PC-3 (cell line): ENCODE measurements at regions not wholly inside any gene's neighbourhood (a gene's known extent, or its start where the extent isn't known, plus 50 kb on each side); places are given as distances from the start of the nearest gene placed in this dataset.

ENCODE experiments used
- ATAC-seq: fragments of 200-7000 bp; cut with Tn5 transposase; 2 replicates; pipeline ENCODE4 v1.9.1; 2020; ENCODE audit warnings: mild to moderate bottlenecking, moderate library complexity
- BruUV-seq: library from RNA; stranded (reverse); fragments of 400-500 nt; replicated peaks from 2 replicates; lab custom pipeline; 2021; lab: Mats Ljungman, UMichigan
- CTCF ChIA-PET: fragments of 300-600 bp; sonication (Branson Sonifier 250); formaldehyde crosslinking; loops from one replicate; lab custom pipeline; 2022; ENCODE audit warnings: antibody characterized with exemption; lab: Charles Lee
- POLR2A ChIA-PET: fragments of 300-600 bp; sonication (Branson Sonifier 250); formaldehyde crosslinking; loops from one replicate; lab custom pipeline; 2022; ENCODE audit warnings: antibody characterized with exemption; ENCODE audit not compliant: unreplicated experiment; lab: Charles Lee
- DNase-seq: peaks from one replicate; pipeline ENCODE4 v3.0.0-alpha.2; 2015
- H2AFZ ChIP-seq: fragments of 300-600 bp; sonication (generic); 2 replicates; pipeline ENCODE4 v1.6.0; 2016; ENCODE audit warnings: antibody characterized with exemption, low read length
- H3F3A ChIP-seq: fragments of 300-600 bp; sonication (generic); one replicate; pipeline ENCODE4 v1.6.0; 2017; ENCODE audit warnings: antibody characterized with exemption, low read length, control low read depth, mild to moderate bottlenecking; ENCODE audit not compliant: unreplicated experiment
- H3K27ac ChIP-seq: fragments of 300-600 bp; sonication (generic); 2 replicates; pipeline ENCODE4 v1.5.1; 2016; ENCODE audit warnings: mild to moderate bottlenecking, low read length
- H3K27me3 ChIP-seq: fragments of 300-600 bp; sonication (generic); 2 replicates; pipeline ENCODE4 v1.6.1; 2016; ENCODE audit warnings: low read length, mixed read lengths
- H3K36me3 ChIP-seq: fragments of 300-600 bp; sonication (generic); 2 replicates; pipeline ENCODE4 v1.6.1; 2016; ENCODE audit warnings: low read depth, mixed run types, low read length, mixed read lengths
- H3K4me1 ChIP-seq: fragments of 300-600 bp; sonication (generic); 2 replicates; pipeline ENCODE4 v1.5.1; 2016; ENCODE audit warnings: low read length; ENCODE audit not compliant: insufficient read depth
- H3K4me2 ChIP-seq: fragments of 300-600 bp; sonication (generic); 2 replicates; pipeline ENCODE4 v1.6.0; 2016; ENCODE audit warnings: low read length
- H3K4me3 ChIP-seq: fragments of 300-600 bp; sonication (generic); 2 replicates; pipeline ENCODE4 v1.5.1; 2016; ENCODE audit warnings: mild to moderate bottlenecking, low read length, mixed read lengths
- H3K79me2 ChIP-seq: fragments of 300-600 bp; sonication (generic); 2 replicates; pipeline ENCODE4 v1.6.1; 2017; ENCODE audit warnings: low read length, mixed read lengths
- H3K9ac ChIP-seq: fragments of 300-600 bp; sonication (generic); 2 replicates; pipeline ENCODE4 v1.6.0; 2016; ENCODE audit warnings: mild to moderate bottlenecking, low read length
- H3K9me2 ChIP-seq: fragments of 300-600 bp; sonication (generic); replicated peaks from 2 replicates; pipeline ENCODE4 v1.6.1; 2016; ENCODE audit warnings: mixed run types, low read length, mixed read lengths
- H3K9me3 ChIP-seq: fragments of 300-600 bp; sonication (generic); 2 replicates; pipeline ENCODE4 v1.6.1; 2016; ENCODE audit warnings: low read length, mixed read lengths
- H4K20me1 ChIP-seq: fragments of 300-600 bp; sonication (generic); 2 replicates; pipeline ENCODE4 v1.6.1; 2016; ENCODE audit warnings: low read length, mixed read lengths
- CTCF ChIP-seq: fragments of 300-600 bp; sonication (generic); conservative IDR thresholded peaks from 2 replicates; pipeline ENCODE4 v1.5.1; 2017; ENCODE audit warnings: antibody characterized with exemption, low read depth, mild to moderate bottlenecking, low read length
- EZH2 ChIP-seq: fragments of 300-600 bp; sonication (generic); IDR thresholded peaks from one replicate; pipeline ENCODE4 v1.6.1; 2017; ENCODE audit warnings: antibody characterized with exemption, mild to moderate bottlenecking, low read length; ENCODE audit not compliant: unreplicated experiment
- EZH2phosphoT487 ChIP-seq: fragments of 300-600 bp; sonication (generic); IDR thresholded peaks from 2 replicates; pipeline ENCODE4 v1.6.1; 2018; ENCODE audit warnings: mild to moderate bottlenecking, antibody characterized with exemption, low read length, borderline replicate concordance
- intact Hi-C: fragments of 100-400 bp; cut with micrococcal nuclease; formaldehyde crosslinking; loops from 2 replicates; pipeline ENCODE4 v1.9.0; 2023

GRCh38 chr6:170072246-170072645 lies 218.6 kb downstream of the DLL1 start:
- CTCF ChIA-PET = no interaction called here

GRCh38 chr6:170069611-170070010 lies 221.3 kb downstream of the DLL1 start:
- no peak overlapping the region for H3K4me2 ChIP-seq
- no peaks in the 10 kb centered on the region for H3K9me2 ChIP-seq
- no peak overlapping the region for H3K4me3 ChIP-seq
- H2AFZ ChIP-seq = no peak overlapping the region
- no peak overlapping the region for H3K9ac ChIP-seq
- no peaks in the 10 kb centered on the region for H3F3A ChIP-seq
- no peaks in the 10 kb centered on the region for H3K79me2 ChIP-seq
- ChIA-PET POLR2A (no interaction called here), CTCF (no interaction called here)
- DNase-seq = no peak
- H3K27ac ChIP-seq = no peak overlapping the region
- no peak for ATAC-seq
- TF ChIP-seq EZH2phosphoT487 = no peak
- TF ChIP-seq CTCF = no peak
- no peak for TF ChIP-seq EZH2
- intact Hi-C loops = no loop called here
- BruUV-seq = no TSS peak
- no peaks in the 10 kb centered on the region for H3K4me1 ChIP-seq
- H3K9me3 ChIP-seq = no peaks in the 10 kb centered on the region
- no peaks in the 10 kb centered on the region for H3K36me3 ChIP-seq
- H3K27me3 ChIP-seq = peaks cover 19% of the 10 kb centered on the region; the same call in 1 of the 2 replicates
- H4K20me1 ChIP-seq = no peaks in the 10 kb centered on the region

More at GRCh38 chr6:170072246-170072645, 218.6 kb downstream of the DLL1 start:
- no peaks in the 10 kb centered on the region for H3K9me2 ChIP-seq
- POLR2A ChIA-PET = no interaction called here
- H2AFZ ChIP-seq = no peak overlapping the region
- no peaks in the 10 kb centered on the region for H3K36me3 ChIP-seq
- TF ChIP-seq CTCF (no peak), EZH2phosphoT487 (no peak), EZH2 (no peak)
- H3K4me2 ChIP-seq = no peak overlapping the region
- H3K4me3 ChIP-seq = no peak overlapping the region
- H3K27me3 ChIP-seq = peaks cover 19% of the 10 kb centered on the region; the same call in 1 of the 2 replicates
- intact Hi-C loops = no loop called here
- ATAC-seq (no peak), DNase-seq (no peak)
- H4K20me1 ChIP-seq = no peaks in the 10 kb centered on the region
- H3K9ac ChIP-seq = no peak overlapping the region
- H3K4me1 ChIP-seq = no peaks in the 10 kb centered on the region
- H3K27ac ChIP-seq = no peak overlapping the region
- BruUV-seq = no TSS peak
- no peaks in the 10 kb centered on the region for H3K79me2 ChIP-seq
- H3F3A ChIP-seq = no peaks in the 10 kb centered on the region
- no peaks in the 10 kb centered on the region for H3K9me3 ChIP-seq

GRCh38 chr6:170068496-170068895 lies 222.4 kb downstream of the DLL1 start:
- no peaks in the 10 kb centered on the region for H3K79me2 ChIP-seq
- no peak for TF ChIP-seq CTCF
- no peak for TF ChIP-seq EZH2
- no peak for TF ChIP-seq EZH2phosphoT487
- ChIA-PET CTCF (no interaction called here), POLR2A (no interaction called here)
- no peak overlapping the region for H3K4me3 ChIP-seq
- no peaks in the 10 kb centered on the region for H4K20me1 ChIP-seq
- H3K27me3 ChIP-seq = peaks cover 19% of the 10 kb centered on the region; the same call in 1 of the 2 replicates
- H3K36me3 ChIP-seq = no peaks in the 10 kb centered on the region
- H3K9me3 ChIP-seq = no peaks in the 10 kb centered on the region
- no peak overlapping the region for H3K4me2 ChIP-seq
- no TSS peak for BruUV-seq
- no peaks in the 10 kb centered on the region for H3K4me1 ChIP-seq
- H3K9ac ChIP-seq = no peak overlapping the region
- ATAC-seq (no peak), DNase-seq (no peak)
- intact Hi-C loops = no loop called here
- no peak overlapping the region for H2AFZ ChIP-seq
- no peaks in the 10 kb centered on the region for H3F3A ChIP-seq
- no peaks in the 10 kb centered on the region for H3K9me2 ChIP-seq
- no peak overlapping the region for H3K27ac ChIP-seq
